ENCODE measurements at regions not wholly inside any gene's neighbourhood (a gene's known extent, or its start where the extent isn't known, plus 50 kb on each side); places are given as distances from the start of the nearest gene placed in this dataset.

DNA sequence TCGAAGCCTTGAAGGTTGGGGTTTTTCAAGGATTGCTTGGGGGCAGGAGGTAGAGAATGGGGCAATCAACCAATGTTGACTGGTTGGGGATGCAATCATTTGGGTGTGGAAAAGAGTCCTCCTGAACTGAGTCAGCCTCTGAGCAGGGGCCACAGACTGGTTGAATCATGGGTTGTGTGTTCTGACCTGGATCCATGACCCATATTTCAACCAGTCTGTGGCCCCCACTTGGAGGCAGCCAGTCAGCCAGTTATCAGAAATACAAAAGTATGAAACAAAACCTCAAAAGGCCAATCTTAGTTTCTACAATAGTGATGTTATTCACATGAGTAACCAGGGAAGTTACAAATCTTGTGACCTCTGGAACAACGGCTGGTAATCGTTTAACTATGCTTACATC lies 81.4 kb upstream of the RANBP6 start:
- TF ChIP-seq POLR2A (IDR thresholded peaks at IDR 0.05): no peak
- TF ChIP-seq, protein P1, sequence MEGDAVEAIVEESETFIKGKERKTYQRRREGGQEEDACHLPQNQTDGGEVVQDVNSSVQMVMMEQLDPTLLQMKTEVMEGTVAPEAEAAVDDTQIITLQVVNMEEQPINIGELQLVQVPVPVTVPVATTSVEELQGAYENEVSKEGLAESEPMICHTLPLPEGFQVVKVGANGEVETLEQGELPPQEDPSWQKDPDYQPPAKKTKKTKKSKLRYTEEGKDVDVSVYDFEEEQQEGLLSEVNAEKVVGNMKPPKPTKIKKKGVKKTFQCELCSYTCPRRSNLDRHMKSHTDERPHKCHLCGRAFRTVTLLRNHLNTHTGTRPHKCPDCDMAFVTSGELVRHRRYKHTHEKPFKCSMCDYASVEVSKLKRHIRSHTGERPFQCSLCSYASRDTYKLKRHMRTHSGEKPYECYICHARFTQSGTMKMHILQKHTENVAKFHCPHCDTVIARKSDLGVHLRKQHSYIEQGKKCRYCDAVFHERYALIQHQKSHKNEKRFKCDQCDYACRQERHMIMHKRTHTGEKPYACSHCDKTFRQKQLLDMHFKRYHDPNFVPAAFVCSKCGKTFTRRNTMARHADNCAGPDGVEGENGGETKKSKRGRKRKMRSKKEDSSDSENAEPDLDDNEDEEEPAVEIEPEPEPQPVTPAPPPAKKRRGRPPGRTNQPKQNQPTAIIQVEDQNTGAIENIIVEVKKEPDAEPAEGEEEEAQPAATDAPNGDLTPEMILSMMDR (IDR thresholded peaks at IDR 0.05): no peak

All from lower leg skin (tissue), 3 donors.